Testis (tissue), 2 donors: ENCODE measurements at regions not wholly inside any gene's neighbourhood (a gene's known extent, or its start where the extent isn't known, plus 50 kb on each side); places are given as distances from the start of the nearest gene placed in this dataset.

Source experiments
- DNase-seq: peaks from one replicate; pipeline ENCODE4 v3.0.0-alpha.2; 2019
- H3K27ac ChIP-seq, 2 donors: fragments of 200-600 bp; sonication (generic); one replicate each; pipeline ENCODE4 v1.5.1; 2019
- H3K27me3 ChIP-seq: fragments of 200-600 bp; sonication (generic); one replicate; pipeline ENCODE4 v1.5.1; 2019
- H3K36me3 ChIP-seq: fragments of 200-600 bp; sonication (generic); one replicate; pipeline ENCODE4 v1.5.1; 2017; ENCODE audit warnings: low read depth; ENCODE audit errors: missing control alignments
- H3K4me1 ChIP-seq: fragments of 200-600 bp; sonication (generic); one replicate; pipeline ENCODE4 v1.5.1; 2019
- H3K4me3 ChIP-seq, 2 donors: fragments of 200-600 bp; sonication (generic); one replicate each; pipeline ENCODE4 v1.5.1; 2017 to 2019
- H3K9me3 ChIP-seq: fragments of 200-600 bp; sonication (generic); one replicate; pipeline ENCODE4 v1.5.1; 2017
- CTCF ChIP-seq, 3 experiments: fragments of 450-650 bp in 2 of 3; fragments of 200-600 bp in 1 of 3; sonication (generic) in 1 of 3; IDR thresholded peaks; one replicate each; pipeline ENCODE4 v1.5.1; 2016 to 2019; ENCODE audit warnings: antibody characterized with exemption in 3 of 3, mild to moderate bottlenecking in 2 of 3, moderate library complexity in 1 of 3
- POLR2A ChIP-seq: fragments of 450-650 bp; IDR thresholded peaks from one replicate; pipeline ENCODE4 v1.6.1; 2017; ENCODE audit warnings: antibody characterized with exemption, mild to moderate bottlenecking, moderate library complexity
- WGBS, 2 donors: methylation state at CpG; one replicate each; pipeline ENCODE4 v1.1.5; 2018; 5-methylcytosine and 5-hydroxymethylcytosine counted together
- intact Hi-C: fragments of 100-400 bp; cut with DNase I; formaldehyde crosslinking; loops from one replicate; pipeline ENCODE4 v1.15.1; 2023; ENCODE audit warnings: low total_unique reads

GRCh38 chr13:37207691-37208451 is 102.4 kb upstream of the CSNK1A1L start:
- intact Hi-C loops, result no loop called here
- no peaks in the 10 kb centered on the region for H3K9me3 ChIP-seq

GRCh38 chr13:37202264-37202663 is 96.8 kb upstream of the CSNK1A1L start:
- Histone ChIP-seq H3K27me3 (no peaks in the 10 kb centered on the region), H3K4me1 (no peaks in the 10 kb centered on the region), H3K36me3 (no peaks in the 10 kb centered on the region), H3K9me3 (no peaks in the 10 kb centered on the region), H3K4me3 (no peak overlapping the region), H3K27ac (no peak overlapping the region)
- 77 to 87% methylated on average over 2 of the region's 2 CpGs for WGBS, 2 donors
- no peak for TF ChIP-seq POLR2A
- TF ChIP-seq CTCF (IDR thresholded peaks at IDR 0.05), result no peak
- no peak for DNase-seq
- intact Hi-C loops, result no loop called here

More at GRCh38 chr13:37207691-37208451, 102.4 kb upstream of the CSNK1A1L start:
- Histone ChIP-seq H3K27me3 (no peaks in the 10 kb centered on the region), H3K4me1 (no peaks in the 10 kb centered on the region), H3K27ac (no peak overlapping the region), H3K4me3 (no peak overlapping the region), H3K36me3 (no peaks in the 10 kb centered on the region)
- WGBS, 2 donors, result 60 to 67% methylated on average over 4 of the region's 4 CpGs
- DNase-seq, result no peak
- no peak for TF ChIP-seq CTCF (IDR thresholded peaks at IDR 0.05)
- TF ChIP-seq POLR2A, result no peak

GRCh38 chr13:37201081-37201480 is 95.6 kb upstream of the CSNK1A1L start:
- Histone ChIP-seq H3K36me3 (no peaks in the 10 kb centered on the region), H3K4me1 (no peaks in the 10 kb centered on the region), H3K27me3 (no peaks in the 10 kb centered on the region), H3K4me3 (no peak overlapping the region), H3K27ac (no peak overlapping the region), H3K9me3 (no peaks in the 10 kb centered on the region)
- 75 to 82% methylated on average over 5 of the region's 5 CpGs for WGBS, 2 donors
- no peak for DNase-seq
- intact Hi-C loops, result no loop called here
- TF ChIP-seq POLR2A (no peak), CTCF (IDR thresholded peaks at IDR 0.05) (no peak)

- DNase-seq, result no peak
- Histone ChIP-seq H3K9me3 (no peaks in the 10 kb centered on the region), H3K27ac (no peak overlapping the region), H3K4me1 (no peaks in the 10 kb centered on the region), H3K36me3 (no peaks in the 10 kb centered on the region), H3K27me3 (no peaks in the 10 kb centered on the region), H3K4me3 (no peak overlapping the region)
- WGBS, 2 donors, result 44 to 80% methylated on average over 1 of the region's 1 CpG
- TF ChIP-seq CTCF (IDR thresholded peaks at IDR 0.05) (no peak), POLR2A (no peak)
- intact Hi-C loops, result no loop called here
Measured at GRCh38 chr13:37198629-37199028, 93.2 kb upstream of the CSNK1A1L start.

GRCh38 chr13:37195621-37196020 is 90.2 kb upstream of the CSNK1A1L start:
- Histone ChIP-seq H3K4me3 (no peak overlapping the region), H3K27ac (no peak overlapping the region), H3K27me3 (no peaks in the 10 kb centered on the region), H3K9me3 (no peaks in the 10 kb centered on the region), H3K36me3 (no peaks in the 10 kb centered on the region), H3K4me1 (no peaks in the 10 kb centered on the region)
- intact Hi-C loops, result no loop called here
- TF ChIP-seq CTCF (IDR thresholded peaks at IDR 0.05), result no peak
- TF ChIP-seq POLR2A, result no peak
- DNase-seq, result no peak
- WGBS, 2 donors, result 92 to 95% methylated on average over 2 to 3 of the region's 3 CpGs
